Stimulated activated CD4-positive, alpha-beta T cell treated with anti-CD3 and anti-CD28 coated beads, Interleukin-4, amount 100 ng/mL, for 48 hours (primary cell): ENCODE measurements at regions not wholly inside any gene's neighbourhood (a gene's known extent, or its start where the extent isn't known, plus 50 kb on each side); places are given as distances from the start of the nearest gene placed in this dataset.

Source experiments
- DNase-seq, 2 donors: peaks; one replicate each; pipeline ENCODE4 v3.0.0-alpha.2; 2020; ENCODE audit warnings: low read depth in 2 of 2

- no peak for DNase-seq
Observed at GRCh38 chr4:121277194-121278105, 103.4 kb downstream of the QRFPR start.

GRCh38 chr4:121273191-121273590 lies 107.6 kb downstream of the QRFPR start:
- no peak for DNase-seq

- DNase-seq = no peak
Observed at GRCh38 chr4:121272526-121272925, 108.3 kb downstream of the QRFPR start.

GRCh38 chr4:121270389-121270788 lies 106.3 kb upstream of the TNIP3 start:
- DNase-seq = no peak

GRCh38 chr4:121269001-121269400 lies 104.9 kb upstream of the TNIP3 start:
- DNase-seq = no peak

GRCh38 chr4:121266982-121267381 lies 102.9 kb upstream of the TNIP3 start:
- no peak for DNase-seq

GRCh38 chr4:121256887-121257466 lies 92.9 kb upstream of the TNIP3 start:
- no peak for DNase-seq

GRCh38 chr4:121255986-121256750 lies 92.0 kb upstream of the TNIP3 start:
- DNase-seq = peak; percentile 16 to 50

- no peak for DNase-seq
Observed at GRCh38 chr4:121253961-121254360, 89.8 kb upstream of the TNIP3 start.

GRCh38 chr4:121252224-121252806 lies 88.2 kb upstream of the TNIP3 start:
- peak; percentile 50 to 54 for DNase-seq

GRCh38 chr4:121248747-121249146 lies 84.6 kb upstream of the TNIP3 start:
- DNase-seq = no peak

GRCh38 chr4:121246698-121247097 lies 82.6 kb upstream of the TNIP3 start:
- no peak for DNase-seq

- no peak for DNase-seq
Observed at GRCh38 chr4:121243485-121243884, 79.4 kb upstream of the TNIP3 start.

- DNase-seq = no peak
Observed at GRCh38 chr4:121242188-121242750, 78.1 kb upstream of the TNIP3 start.

GRCh38 chr4:121239951-121240350 lies 75.8 kb upstream of the TNIP3 start:
- no peak for DNase-seq

GRCh38 chr4:121238461-121238860 lies 74.3 kb upstream of the TNIP3 start:
- DNase-seq = no peak

GRCh38 chr4:121237069-121237399 lies 72.9 kb upstream of the TNIP3 start:
- no peak for DNase-seq

- no peak for DNase-seq
Observed at GRCh38 chr4:121236353-121237068, 72.4 kb upstream of the TNIP3 start.

- no peak for DNase-seq
Observed at GRCh38 chr4:121233982-121234381, 69.9 kb upstream of the TNIP3 start.

GRCh38 chr4:121229993-121230392 lies 65.9 kb upstream of the TNIP3 start:
- no peak for DNase-seq

- no peak for DNase-seq
Observed at GRCh38 chr4:121228848-121229247, 64.7 kb upstream of the TNIP3 start.
